Gastrocnemius medialis (tissue), 4 donors: ENCODE measurements at regions not wholly inside any gene's neighbourhood (a gene's known extent, or its start where the extent isn't known, plus 50 kb on each side); places are given as distances from the start of the nearest gene placed in this dataset.

Source experiments
- POLR2A ChIP-seq, 2 donors: fragments of 450-650 bp; IDR thresholded peaks; one replicate each; pipeline ENCODE4 v1.6.1; 2017; ENCODE audit warnings: antibody characterized with exemption in 2 of 2, mild to moderate bottlenecking in 2 of 2, moderate library complexity in 2 of 2
- TF ChIP-seq, protein P1 (sequence below), 5 experiments: fragments of 450-650 bp in 3 of 5; fragments of 200-600 bp in 2 of 5; sonication (generic) in 2 of 5; IDR thresholded peaks in 4 of 5; conservative IDR thresholded peaks in 1 of 5; 1 replicate in 4 of 5; 2 replicates in 1 of 5; pipeline ENCODE4 v1.5.1; 2016 to 2019; ENCODE audit warnings: antibody characterized with exemption in 5 of 5, mild to moderate bottlenecking in 3 of 5, moderate library complexity in 3 of 5

DNA sequence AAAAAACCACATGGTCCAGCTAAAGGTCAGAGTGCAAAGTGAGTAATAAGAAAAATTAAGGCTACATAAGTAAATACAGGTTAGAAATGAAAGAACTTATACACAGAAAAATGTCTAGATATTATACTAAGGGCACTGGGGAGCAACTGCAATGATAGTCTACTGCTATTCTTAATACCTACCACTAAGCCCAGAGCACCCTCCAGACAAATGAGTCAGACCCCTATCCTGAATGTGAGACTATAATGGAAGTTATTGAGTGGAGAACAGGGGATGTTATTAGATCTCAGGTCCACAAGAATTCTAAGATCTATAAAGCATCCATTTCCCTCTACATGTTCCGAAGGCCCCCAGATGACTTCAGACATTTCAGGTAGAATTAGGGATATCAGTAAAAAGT lies 438.3 kb downstream of the PRELID2 start:
- TF ChIP-seq, protein P1, sequence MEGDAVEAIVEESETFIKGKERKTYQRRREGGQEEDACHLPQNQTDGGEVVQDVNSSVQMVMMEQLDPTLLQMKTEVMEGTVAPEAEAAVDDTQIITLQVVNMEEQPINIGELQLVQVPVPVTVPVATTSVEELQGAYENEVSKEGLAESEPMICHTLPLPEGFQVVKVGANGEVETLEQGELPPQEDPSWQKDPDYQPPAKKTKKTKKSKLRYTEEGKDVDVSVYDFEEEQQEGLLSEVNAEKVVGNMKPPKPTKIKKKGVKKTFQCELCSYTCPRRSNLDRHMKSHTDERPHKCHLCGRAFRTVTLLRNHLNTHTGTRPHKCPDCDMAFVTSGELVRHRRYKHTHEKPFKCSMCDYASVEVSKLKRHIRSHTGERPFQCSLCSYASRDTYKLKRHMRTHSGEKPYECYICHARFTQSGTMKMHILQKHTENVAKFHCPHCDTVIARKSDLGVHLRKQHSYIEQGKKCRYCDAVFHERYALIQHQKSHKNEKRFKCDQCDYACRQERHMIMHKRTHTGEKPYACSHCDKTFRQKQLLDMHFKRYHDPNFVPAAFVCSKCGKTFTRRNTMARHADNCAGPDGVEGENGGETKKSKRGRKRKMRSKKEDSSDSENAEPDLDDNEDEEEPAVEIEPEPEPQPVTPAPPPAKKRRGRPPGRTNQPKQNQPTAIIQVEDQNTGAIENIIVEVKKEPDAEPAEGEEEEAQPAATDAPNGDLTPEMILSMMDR (IDR thresholded peaks at IDR 0.05 in 4 of 5, conservative IDR thresholded peaks at IDR 0.05 in 1 of 5), result no peak
- TF ChIP-seq POLR2A (IDR thresholded peaks at IDR 0.05), result no peak
